SH-SY5Y (cell line): ENCODE measurements at regions not wholly inside any gene's neighbourhood (a gene's known extent, or its start where the extent isn't known, plus 50 kb on each side); places are given as distances from the start of the nearest gene placed in this dataset.

ENCODE experiments used
- GATA2 ChIP-seq: IDR thresholded peaks from 2 replicates; pipeline ENCODE4 v1.6.1; 2011; ENCODE audit warnings: mild to moderate bottlenecking, low read depth, low read length
- GATA3 ChIP-seq: IDR thresholded peaks from 2 replicates; pipeline ENCODE4 v1.6.1; 2011; ENCODE audit warnings: low read depth, mild to moderate bottlenecking, low read length, moderate library complexity

- TF ChIP-seq GATA2 (no peak), GATA3 (no peak)
Measured at GRCh38 chr15:88309363-88309762, 52.8 kb upstream of the NTRK3 start.
